ENCODE measurements at regions not wholly inside any gene's neighbourhood (a gene's known extent, or its start where the extent isn't known, plus 50 kb on each side); places are given as distances from the start of the nearest gene placed in this dataset.

- peaks cover 0 to 3% (median 0%) of the 10 kb centered on the region in 3 donors for H3K9me3 ChIP-seq
- ATAC-seq = no peak
- no peak overlapping the region for H3K27ac ChIP-seq
- no peaks in the 10 kb centered on the region for H3K4me1 ChIP-seq
- no peaks in the 10 kb centered on the region for H3K36me3 ChIP-seq
- H3K4me3 ChIP-seq = no peak overlapping the region
- no peaks in the 10 kb centered on the region for H3K27me3 ChIP-seq
- no peak for TF ChIP-seq CTCF (IDR thresholded peaks at IDR 0.05)
- no peak for TF ChIP-seq EP300 (IDR thresholded peaks at IDR 0.05)
- TF ChIP-seq POLR2AphosphoS5 (IDR thresholded peaks at IDR 0.05) = no peak
- TF ChIP-seq POLR2A (IDR thresholded peaks at IDR 0.05) = no peak
Measured at GRCh38 chr3:22292681-22293080, 541.7 kb upstream of the ZNF385D start.

- no peak overlapping the region for H3K27ac ChIP-seq
- ATAC-seq = no peak
- H3K36me3 ChIP-seq = no peaks in the 10 kb centered on the region
- H3K4me1 ChIP-seq = no peaks in the 10 kb centered on the region
- no peak overlapping the region for H3K4me3 ChIP-seq
- TF ChIP-seq CTCF (IDR thresholded peaks at IDR 0.05) (no peak), POLR2A (IDR thresholded peaks at IDR 0.05) (no peak)
- H3K27me3 ChIP-seq = no peaks in the 10 kb centered on the region
- H3K9me3 ChIP-seq = no peaks in the 10 kb centered on the region
Measured at GRCh38 chr3:22296601-22297000, 545.6 kb upstream of the ZNF385D start.

- Histone ChIP-seq H3K4me3 (no peak overlapping the region), H3K27ac (no peak overlapping the region), H3K36me3 (no peaks in the 10 kb centered on the region), H3K9me3 (no peaks in the 10 kb centered on the region), H3K27me3 (no peaks in the 10 kb centered on the region), H3K4me1 (no peaks in the 10 kb centered on the region)
- TF ChIP-seq POLR2AphosphoS5 (IDR thresholded peaks at IDR 0.05) (no peak), POLR2A (IDR thresholded peaks at IDR 0.05) (no peak), EP300 (IDR thresholded peaks at IDR 0.05) (no peak), CTCF (IDR thresholded peaks at IDR 0.05) (no peak)
- no peak for ATAC-seq
- WGBS, 2 donors (ENCODE audit: low coverage in 1 of 2) = 81 to 86% methylated on average over 3 of the region's 4 CpGs
Measured at GRCh38 chr3:22297436-22297835, 546.4 kb upstream of the ZNF385D start.

- no peaks in the 10 kb centered on the region for H3K27me3 ChIP-seq
- no peak overlapping the region for H3K4me3 ChIP-seq
- no peak overlapping the region for H3K27ac ChIP-seq
- peaks cover 0 to 6% (median 0%) of the 10 kb centered on the region in 3 donors for H3K4me1 ChIP-seq
- TF ChIP-seq EP300 (IDR thresholded peaks at IDR 0.05) (no peak), CTCF (IDR thresholded peaks at IDR 0.05) (no peak), POLR2AphosphoS5 (IDR thresholded peaks at IDR 0.05) (no peak), POLR2A (IDR thresholded peaks at IDR 0.05) (no peak)
- WGBS, 2 donors (ENCODE audit: low coverage in 1 of 2) = 60 to 73% methylated on average over 2 to 3 of the region's 3 CpGs
- no peaks in the 10 kb centered on the region for H3K36me3 ChIP-seq
- no peak for ATAC-seq
- H3K9me3 ChIP-seq = peaks cover 0 to 6% (median 0%) of the 10 kb centered on the region in 3 donors
Measured at GRCh38 chr3:22306454-22306853, 555.4 kb upstream of the ZNF385D start.

- Histone ChIP-seq H3K9me3 (no peaks in the 10 kb centered on the region), H3K36me3 (no peaks in the 10 kb centered on the region), H3K27ac (no peak overlapping the region), H3K27me3 (no peaks in the 10 kb centered on the region), H3K4me1 (peaks cover 0 to 6% (median 0%) of the 10 kb centered on the region in 3 donors), H3K4me3 (no peak overlapping the region)
- ATAC-seq = no peak
- WGBS, 2 donors (ENCODE audit: low coverage in 1 of 2) = 0 to 13% methylated on average over 1 of the region's 1 CpG
- TF ChIP-seq CTCF (IDR thresholded peaks at IDR 0.05) = no peak
- TF ChIP-seq POLR2A (IDR thresholded peaks at IDR 0.05) = no peak
- TF ChIP-seq EP300 (IDR thresholded peaks at IDR 0.05) = no peak
- no peak for TF ChIP-seq POLR2AphosphoS5 (IDR thresholded peaks at IDR 0.05)
Measured at GRCh38 chr3:22308871-22309270, 557.9 kb upstream of the ZNF385D start.

All from gastroesophageal sphincter (tissue), 4 donors.